ENCODE measurements at regions not wholly inside any gene's neighbourhood (a gene's known extent, or its start where the extent isn't known, plus 50 kb on each side); places are given as distances from the start of the nearest gene placed in this dataset.

- Histone ChIP-seq H4K20me1 (ENCODE audit: insufficient read depth) (no peaks in the 10 kb centered on the region), H3K4me2 (no peak overlapping the region), H3K9me2 (no peaks in the 10 kb centered on the region), H3K36me3 (replicated peaks in 1 of 2; ENCODE audit: control insufficient read depth in 1 of 2, insufficient read depth in 2 of 2, low read length in 1 of 2) (no peaks in the 10 kb centered on the region), H3K4me3 (ENCODE audit: low read depth in 2 of 2, low read length in 1 of 2) (no peak overlapping the region), H3K79me2 (ENCODE audit: insufficient read depth) (no peaks in the 10 kb centered on the region; the same call in 1 of the 2 replicates), H3K9me3 (no peaks in the 10 kb centered on the region), H3K27me3 (ENCODE audit: insufficient read depth) (no peaks in the 10 kb centered on the region), H3K9ac (no peak overlapping the region), H2AFZ (ENCODE audit: low read depth) (no peak overlapping the region), H3K27ac (ENCODE audit: low read depth in 2 of 2, low read length in 1 of 2) (no peak overlapping the region), H3F3A (replicated peaks; ENCODE audit: insufficient read depth) (no peaks in the 10 kb centered on the region), H3K4me1 (ENCODE audit: control insufficient read depth in 1 of 2, insufficient read depth in 2 of 2, low read depth in 1 of 2, low read length in 1 of 2) (no peaks in the 10 kb centered on the region)
- CTCF ChIA-PET, result no interaction called here
- DNase-seq, result no peak
- POLR2A ChIA-PET, result no interaction called here
- TF ChIP-seq TAF1 (IDR thresholded peaks at IDR 0.05; ENCODE audit: borderline replicate concordance, low read depth, low read length) (no peak), RCOR1 (IDR thresholded peaks at IDR 0.05; ENCODE audit: low read length) (no peak), MXI1 (IDR thresholded peaks at IDR 0.05; ENCODE audit: low read depth, low read length) (no peak), FOXM1 (IDR thresholded peaks at IDR 0.05; ENCODE audit: low read depth) (no peak), JUND (IDR thresholded peaks at IDR 0.05) (no peak), NRF1 (IDR thresholded peaks at IDR 0.05; ENCODE audit: low read depth, low read length) (no peak), GABPA (IDR thresholded peaks at IDR 0.05; ENCODE audit: low read depth) (no peak), MEF2A (IDR thresholded peaks at IDR 0.05; ENCODE audit: borderline replicate concordance, low read depth) (no peak), SIN3A (IDR thresholded peaks at IDR 0.05; ENCODE audit: borderline replicate concordance, low read depth, low read length) (no peak), FOXJ3 (CRISPR knock-in tag; IDR thresholded peaks at IDR 0.05) (no peak), CHD2 (IDR thresholded peaks at IDR 0.05; ENCODE audit: low read length, partially characterized antibody) (no peak), GATA2 (CRISPR knock-in tag; IDR thresholded peaks at IDR 0.05) (no peak), ELF1 (IDR thresholded peaks at IDR 0.05) (no peak), REST (IDR thresholded peaks at IDR 0.05; ENCODE audit: low read depth, low read length) (no peak), PBX3 (IDR thresholded peaks at IDR 0.05) (no peak), ZBTB33 (IDR thresholded peaks at IDR 0.05; ENCODE audit: borderline replicate concordance, low read depth) (no peak), IRF3 (IDR thresholded peaks at IDR 0.05; ENCODE audit: low read depth, low read length) (no peak)
- 1% methylated on average over 6 of the region's 6 CpGs for WGBS (ENCODE audit: low lambda C conversion rate)
Measured at GRCh38 chr6:137737836-137738596, 129.0 kb upstream of the TNFAIP3 start.

Data from SK-N-SH (cell line).